ENCODE measurements at regions not wholly inside any gene's neighbourhood (a gene's known extent, or its start where the extent isn't known, plus 50 kb on each side); places are given as distances from the start of the nearest gene placed in this dataset.

GRCh38 chr17:65349916-65350315, 211.5 kb downstream of the AXIN2 start:
- no peak overlapping the region for H3K4me3 ChIP-seq
- no peak for DNase-seq
- no peak overlapping the region for H3K27ac ChIP-seq (replicated peaks)
- no peaks in the 10 kb centered on the region for H3K36me3 ChIP-seq
- peaks cover 17% of the 10 kb centered on the region for H3K27me3 ChIP-seq (ENCODE audit: low read depth)
- peaks cover 15% of the 10 kb centered on the region for H3K9me3 ChIP-seq (replicated peaks)
- no peak for TF ChIP-seq CTCF (IDR thresholded peaks at IDR 0.05; ENCODE audit: borderline replicate concordance)
- no peaks in the 10 kb centered on the region for H3K4me1 ChIP-seq
- intact Hi-C loops (cut with micrococcal nuclease) = no loop called here

DNA sequence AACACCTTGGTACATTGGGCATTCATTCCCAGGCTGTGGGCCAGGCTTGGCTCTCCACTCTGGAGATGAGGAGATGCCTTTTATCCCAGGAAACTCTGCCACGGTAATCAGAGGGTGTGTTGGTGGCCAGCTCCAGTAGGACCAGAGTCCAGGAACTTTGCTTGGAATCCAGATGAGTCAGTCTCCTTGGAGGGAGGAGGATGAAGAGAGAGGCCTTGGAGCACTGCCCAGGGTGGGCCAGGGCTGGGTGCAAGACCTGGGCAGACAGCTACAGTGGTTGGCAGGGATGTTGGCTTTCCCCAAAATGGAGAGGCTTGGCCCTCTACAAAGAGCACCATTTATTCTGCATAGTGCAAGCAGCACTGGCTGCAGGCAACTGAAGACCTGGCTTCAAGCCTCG, 209.0 kb downstream of the RGS9 start:
- Histone ChIP-seq H3K4me3 (no peak overlapping the region), H3K27ac (replicated peaks) (no peak overlapping the region), H3K4me1 (no peaks in the 10 kb centered on the region), H3K36me3 (no peaks in the 10 kb centered on the region), H3K27me3 (ENCODE audit: low read depth) (peaks cover 21% of the 10 kb centered on the region), H3K9me3 (replicated peaks) (peaks cover 16% of the 10 kb centered on the region)
- DNase-seq = no peak
- intact Hi-C loops (cut with micrococcal nuclease) = no loop called here
- TF ChIP-seq CTCF (IDR thresholded peaks at IDR 0.05; ENCODE audit: borderline replicate concordance) = no peak

- intact Hi-C loops (cut with micrococcal nuclease) = no loop called here
- no peaks in the 10 kb centered on the region for H3K36me3 ChIP-seq
- TF ChIP-seq CTCF (IDR thresholded peaks at IDR 0.05; ENCODE audit: borderline replicate concordance) = no peak
- no peak for DNase-seq
- H3K27me3 ChIP-seq (ENCODE audit: low read depth) = peaks cover 17% of the 10 kb centered on the region
- no peaks in the 10 kb centered on the region for H3K4me1 ChIP-seq
- peaks cover 18% of the 10 kb centered on the region for H3K9me3 ChIP-seq (replicated peaks)
- H3K4me3 ChIP-seq = no peak overlapping the region
- H3K27ac ChIP-seq (replicated peaks) = no peak overlapping the region
These were observed 208.3 kb downstream of the RGS9 start for GRCh38 chr17:65345261-65346005.

DNA sequence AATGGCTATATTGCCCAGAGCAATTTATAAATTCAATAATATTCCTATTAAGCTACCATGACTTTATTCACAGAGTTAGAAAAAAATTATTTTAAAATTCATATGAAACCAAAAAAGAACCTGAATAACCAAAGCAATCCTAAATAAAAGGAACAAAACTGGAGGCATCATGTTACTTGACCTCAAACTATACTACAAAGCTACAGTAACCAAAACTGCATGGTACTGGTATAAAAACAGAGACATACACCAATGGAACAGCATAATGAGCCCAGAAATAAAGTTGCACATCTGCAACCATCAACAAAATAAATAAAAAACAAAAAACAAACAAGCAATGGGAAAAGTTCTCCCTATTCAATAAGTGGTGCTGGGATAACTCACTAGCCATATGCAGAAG, 203.2 kb downstream of the RGS9 start:
- TF ChIP-seq CTCF (IDR thresholded peaks at IDR 0.05; ENCODE audit: borderline replicate concordance) = no peak
- Histone ChIP-seq H3K4me3 (no peak overlapping the region), H3K4me1 (no peaks in the 10 kb centered on the region), H3K27ac (replicated peaks) (no peak overlapping the region), H3K36me3 (no peaks in the 10 kb centered on the region), H3K9me3 (replicated peaks) (peaks cover 28% of the 10 kb centered on the region), H3K27me3 (ENCODE audit: low read depth) (peaks cover 10% of the 10 kb centered on the region)
- intact Hi-C loops (cut with micrococcal nuclease) = no loop called here
- no peak for DNase-seq

DNA sequence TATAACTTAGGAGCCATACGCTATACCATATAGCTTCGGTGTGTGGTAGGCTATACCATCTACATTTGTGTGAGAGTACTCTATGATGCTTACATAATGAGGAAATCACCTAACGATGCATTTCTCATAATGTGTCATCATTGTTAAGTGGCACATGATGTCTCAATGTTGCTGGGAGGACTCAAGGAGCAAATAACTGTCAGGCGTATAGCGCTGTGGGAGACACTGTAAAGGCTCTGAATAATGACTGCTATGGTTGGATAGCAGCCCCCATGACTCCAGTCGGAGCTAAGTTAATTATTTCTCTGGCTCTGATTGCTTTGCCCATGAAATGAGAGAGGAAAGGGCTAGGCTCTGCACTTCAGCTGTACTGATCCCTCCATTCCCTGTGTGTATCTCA, 197.2 kb downstream of the RGS9 start:
- intact Hi-C loops (cut with micrococcal nuclease) = no loop called here
- Histone ChIP-seq H3K4me3 (no peak overlapping the region), H3K9me3 (replicated peaks) (peaks cover 16% of the 10 kb centered on the region), H3K27ac (replicated peaks) (no peak overlapping the region), H3K27me3 (ENCODE audit: low read depth) (peaks cover 34% of the 10 kb centered on the region), H3K36me3 (no peaks in the 10 kb centered on the region), H3K4me1 (no peaks in the 10 kb centered on the region)
- TF ChIP-seq CTCF (IDR thresholded peaks at IDR 0.05; ENCODE audit: borderline replicate concordance) = no peak
- no peak for DNase-seq

All from left ventricle myocardium inferior (tissue), 1 donor.